Effector memory CD8-positive, alpha-beta T cell (primary cell): ENCODE measurements at regions not wholly inside any gene's neighbourhood (a gene's known extent, or its start where the extent isn't known, plus 50 kb on each side); places are given as distances from the start of the nearest gene placed in this dataset.

Experiments
- ATAC-seq: fragments of 150-1000 bp; cut with Tn5 transposase; replicated peaks from 2 replicates; pipeline ENCODE4 v1.10.0; 2021; ENCODE audit warnings: mild to moderate bottlenecking, moderate library complexity
- DNase-seq, 3 experiments: peaks; one replicate each; pipeline ENCODE4 v3.0.0; 2021
- H3K27ac Mint-ChIP-seq, 2 donors: one replicate each; pipeline ENCODE4 v1.8.0; 2022; ENCODE audit warnings: mild to moderate bottlenecking in 2 of 2, mixed read lengths in 2 of 2, moderate library complexity in 2 of 2
- H3K27me3 Mint-ChIP-seq, 2 donors: one replicate each; pipeline ENCODE4 v1.8.0; 2022; ENCODE audit warnings: mixed read lengths in 2 of 2
- H3K36me3 Mint-ChIP-seq: one replicate; pipeline ENCODE4 v1.8.0; 2022; ENCODE audit warnings: mild to moderate bottlenecking, moderate library complexity, mixed read lengths; ENCODE audit not compliant: insufficient read depth
- H3K4me1 Mint-ChIP-seq, 2 donors: one replicate each; pipeline ENCODE4 v1.8.0; 2022; ENCODE audit warnings: low read depth in 2 of 2, mixed read lengths in 2 of 2
- H3K4me3 Mint-ChIP-seq, 2 donors: one replicate each; pipeline ENCODE4 v1.8.0; 2022; ENCODE audit warnings: mild to moderate bottlenecking in 2 of 2, mixed read lengths in 2 of 2, moderate library complexity in 2 of 2
- H3K9me3 Mint-ChIP-seq, 2 donors: one replicate each; pipeline ENCODE4 v1.8.0; 2022; ENCODE audit warnings: mixed read lengths in 2 of 2

- ATAC-seq (peak; percentile 45), DNase-seq (no peak)
- H3K36me3 Mint-ChIP-seq, result no peaks in the 10 kb centered on the region
- no peaks in the 10 kb centered on the region for H3K9me3 Mint-ChIP-seq
- H3K4me3 Mint-ChIP-seq, result peak overlapping the region in 1 of 2 donors; percentile 44
- no peak overlapping the region for H3K27ac Mint-ChIP-seq
- peaks cover 0 to 5% of the 10 kb centered on the region in 2 donors for H3K4me1 Mint-ChIP-seq
- H3K27me3 Mint-ChIP-seq, result peaks cover 4 to 12% of the 10 kb centered on the region in 2 donors
These were observed 461.0 kb upstream of the JARID2 start for GRCh38 chr6:14784596-14785492.

- Mint-ChIP-seq H3K9me3 (no peaks in the 10 kb centered on the region), H3K4me1 (peaks cover 0 to 5% of the 10 kb centered on the region in 2 donors), H3K27me3 (peaks cover 4 to 12% of the 10 kb centered on the region in 2 donors), H3K4me3 (no peak overlapping the region), H3K36me3 (no peaks in the 10 kb centered on the region), H3K27ac (no peak overlapping the region)
- DNase-seq, result no peak
- no peak for ATAC-seq
These were observed 460.4 kb upstream of the JARID2 start for GRCh38 chr6:14785493-14785790.

GRCh38 chr6:14786008-14786407, 459.9 kb upstream of the JARID2 start:
- Mint-ChIP-seq H3K36me3 (no peaks in the 10 kb centered on the region), H3K27me3 (peaks cover 4 to 8% of the 10 kb centered on the region in 2 donors), H3K4me3 (no peak overlapping the region), H3K27ac (no peak overlapping the region), H3K9me3 (no peaks in the 10 kb centered on the region), H3K4me1 (peaks cover 0 to 5% of the 10 kb centered on the region in 2 donors)
- no peak for DNase-seq
- ATAC-seq, result no peak

GRCh38 chr6:14786455-14786854, 459.4 kb upstream of the JARID2 start:
- no peaks in the 10 kb centered on the region for H3K36me3 Mint-ChIP-seq
- H3K4me1 Mint-ChIP-seq, result peaks cover 0 to 5% of the 10 kb centered on the region in 2 donors
- no peak overlapping the region for H3K27ac Mint-ChIP-seq
- no peaks in the 10 kb centered on the region for H3K9me3 Mint-ChIP-seq
- DNase-seq (no peak), ATAC-seq (no peak)
- H3K27me3 Mint-ChIP-seq, result peaks cover 4% of the 10 kb centered on the region in 2 donors
- H3K4me3 Mint-ChIP-seq, result no peak overlapping the region

- Mint-ChIP-seq H3K27me3 (peaks cover 3 to 4% of the 10 kb centered on the region in 2 donors), H3K9me3 (no peaks in the 10 kb centered on the region), H3K27ac (no peak overlapping the region), H3K36me3 (no peaks in the 10 kb centered on the region), H3K4me1 (peaks cover 0 to 3% of the 10 kb centered on the region in 2 donors), H3K4me3 (no peak overlapping the region)
- DNase-seq, result no peak
- no peak for ATAC-seq
These were observed 458.6 kb upstream of the JARID2 start for GRCh38 chr6:14787250-14787649.

GRCh38 chr6:14787677-14788076, 458.2 kb upstream of the JARID2 start:
- Mint-ChIP-seq H3K4me3 (no peak overlapping the region), H3K4me1 (peaks cover 0 to 3% of the 10 kb centered on the region in 2 donors), H3K36me3 (no peaks in the 10 kb centered on the region), H3K9me3 (no peaks in the 10 kb centered on the region), H3K27ac (no peak overlapping the region), H3K27me3 (peaks cover 4 to 7% of the 10 kb centered on the region in 2 donors)
- ATAC-seq (no peak), DNase-seq (no peak)

- no peak for DNase-seq
- Mint-ChIP-seq H3K36me3 (no peaks in the 10 kb centered on the region), H3K4me1 (no peaks in the 10 kb centered on the region), H3K4me3 (no peak overlapping the region), H3K9me3 (no peaks in the 10 kb centered on the region), H3K27me3 (peaks cover 4 to 9% of the 10 kb centered on the region in 2 donors), H3K27ac (no peak overlapping the region)
- ATAC-seq, result no peak
These were observed 455.9 kb upstream of the JARID2 start for GRCh38 chr6:14789996-14790395.

GRCh38 chr6:14790976-14791375, 454.9 kb upstream of the JARID2 start:
- Mint-ChIP-seq H3K4me3 (no peak overlapping the region), H3K27ac (no peak overlapping the region), H3K27me3 (peaks cover 4 to 9% of the 10 kb centered on the region in 2 donors), H3K4me1 (no peaks in the 10 kb centered on the region), H3K36me3 (no peaks in the 10 kb centered on the region), H3K9me3 (no peaks in the 10 kb centered on the region)
- ATAC-seq (no peak), DNase-seq (no peak)

GRCh38 chr6:14791526-14791925, 454.3 kb upstream of the JARID2 start:
- H3K4me1 Mint-ChIP-seq, result no peaks in the 10 kb centered on the region
- no peak overlapping the region for H3K4me3 Mint-ChIP-seq
- no peak for DNase-seq
- peaks cover 4 to 9% of the 10 kb centered on the region in 2 donors for H3K27me3 Mint-ChIP-seq
- no peaks in the 10 kb centered on the region for H3K36me3 Mint-ChIP-seq
- no peak for ATAC-seq
- no peaks in the 10 kb centered on the region for H3K9me3 Mint-ChIP-seq
- H3K27ac Mint-ChIP-seq, result no peak overlapping the region

GRCh38 chr6:14792118-14792955, 453.5 kb upstream of the JARID2 start:
- no peak for DNase-seq
- H3K36me3 Mint-ChIP-seq, result no peaks in the 10 kb centered on the region

GRCh38 chr6:14795451-14795850, 450.4 kb upstream of the JARID2 start:
- H3K9me3 Mint-ChIP-seq, result no peaks in the 10 kb centered on the region
- ATAC-seq, result no peak
- H3K36me3 Mint-ChIP-seq, result no peaks in the 10 kb centered on the region
- H3K4me1 Mint-ChIP-seq, result peaks cover 0 to 6% of the 10 kb centered on the region in 2 donors
- peaks cover 0 to 22% of the 10 kb centered on the region in 2 donors for H3K27me3 Mint-ChIP-seq
- no peak overlapping the region for H3K4me3 Mint-ChIP-seq
- DNase-seq, result no peak
- no peak overlapping the region for H3K27ac Mint-ChIP-seq

More at GRCh38 chr6:14792118-14792955, 453.5 kb upstream of the JARID2 start:
- no peak overlapping the region for H3K4me3 Mint-ChIP-seq
- H3K27me3 Mint-ChIP-seq, result peaks cover 4 to 9% of the 10 kb centered on the region in 2 donors
- H3K27ac Mint-ChIP-seq, result no peak overlapping the region
- no peaks in the 10 kb centered on the region for H3K4me1 Mint-ChIP-seq
- ATAC-seq, result no peak
- no peaks in the 10 kb centered on the region for H3K9me3 Mint-ChIP-seq

GRCh38 chr6:14796974-14797762, 448.7 kb upstream of the JARID2 start:
- H3K9me3 Mint-ChIP-seq, result no peaks in the 10 kb centered on the region
- peaks cover 0 to 6% of the 10 kb centered on the region in 2 donors for H3K4me1 Mint-ChIP-seq
- peaks cover 9 to 29% of the 10 kb centered on the region in 2 donors for H3K27me3 Mint-ChIP-seq
- no peak overlapping the region for H3K27ac Mint-ChIP-seq
- ATAC-seq (no peak), DNase-seq (no peak)
- no peaks in the 10 kb centered on the region for H3K36me3 Mint-ChIP-seq
- H3K4me3 Mint-ChIP-seq, result no peak overlapping the region
